NCI-H1694 (cell line): ENCODE measurements at regions not wholly inside any gene's neighbourhood (a gene's known extent, or its start where the extent isn't known, plus 50 kb on each side); places are given as distances from the start of the nearest gene placed in this dataset.
A peak's percentile ranks its signal among the peaks of the same experiment; 100 is the strongest.

Source experiments
- DNase-seq: peaks from one replicate; lab custom pipeline; 2025; lab: John Stamatoyannopoulos, UW

GRCh38 chr17:33515974-33516373 is 222.9 kb upstream of the ASIC2 start:
- DNase-seq, result no peak

GRCh38 chr17:33516645-33517044 is 223.6 kb upstream of the ASIC2 start:
- DNase-seq, result no peak

- no peak for DNase-seq
Measured at GRCh38 chr17:33517746-33518145, 224.7 kb upstream of the ASIC2 start.

- DNase-seq, result no peak
Measured at GRCh38 chr17:33519692-33520091, 226.6 kb upstream of the ASIC2 start.

- DNase-seq, result peak; percentile 33
Measured at GRCh38 chr17:33520426-33521330, 227.6 kb upstream of the ASIC2 start.

- DNase-seq, result no peak
Measured at GRCh38 chr17:33521784-33522183, 228.7 kb upstream of the ASIC2 start.

GRCh38 chr17:33522623-33523022 is 229.5 kb upstream of the ASIC2 start:
- no peak for DNase-seq

- no peak for DNase-seq
Measured at GRCh38 chr17:33523577-33523981, 230.5 kb upstream of the ASIC2 start.

- DNase-seq, result no peak
Measured at GRCh38 chr17:33525186-33525585, 232.1 kb upstream of the ASIC2 start.

GRCh38 chr17:33526717-33527116 is 233.6 kb upstream of the ASIC2 start:
- no peak for DNase-seq

GRCh38 chr17:33527290-33527689 is 234.2 kb upstream of the ASIC2 start:
- no peak for DNase-seq

- no peak for DNase-seq
Measured at GRCh38 chr17:33528846-33529245, 235.8 kb upstream of the ASIC2 start.

GRCh38 chr17:33529816-33530215 is 236.7 kb upstream of the ASIC2 start:
- DNase-seq, result no peak

GRCh38 chr17:33531311-33531710 is 238.2 kb upstream of the ASIC2 start:
- DNase-seq, result no peak

GRCh38 chr17:33534087-33534486 is 241.0 kb upstream of the ASIC2 start:
- no peak for DNase-seq

- no peak for DNase-seq
Measured at GRCh38 chr17:33545124-33545523, 252.0 kb upstream of the ASIC2 start.

GRCh38 chr17:33550261-33550660 is 257.2 kb upstream of the ASIC2 start:
- no peak for DNase-seq

GRCh38 chr17:33551075-33551474 is 258.0 kb upstream of the ASIC2 start:
- DNase-seq, result no peak

GRCh38 chr17:33551911-33552310 is 258.8 kb upstream of the ASIC2 start:
- no peak for DNase-seq

- no peak for DNase-seq
Measured at GRCh38 chr17:33560165-33560564, 267.1 kb upstream of the ASIC2 start.

GRCh38 chr17:33560871-33561270 is 267.8 kb upstream of the ASIC2 start:
- DNase-seq, result no peak

- DNase-seq, result no peak
Measured at GRCh38 chr17:33561569-33562334, 268.7 kb upstream of the ASIC2 start.

- no peak for DNase-seq
Measured at GRCh38 chr17:33562792-33563191, 269.7 kb upstream of the ASIC2 start.
